HUES48 (cell line): ENCODE measurements at regions not wholly inside any gene's neighbourhood (a gene's known extent, or its start where the extent isn't known, plus 50 kb on each side); places are given as distances from the start of the nearest gene placed in this dataset.

Experiments used
- H3K27ac ChIP-seq: one replicate; pipeline ENCODE4 v1.7.0; 2013; ENCODE audit warnings: low read depth, low read length, inconsistent platforms
- H3K27me3 ChIP-seq: 2 replicates; pipeline ENCODE4 v1.6.1; 2013; ENCODE audit warnings: mild to moderate bottlenecking, low read length; ENCODE audit not compliant: control insufficient read depth, insufficient read depth
- H3K36me3 ChIP-seq: 2 replicates; pipeline ENCODE4 v1.6.1; 2013; ENCODE audit warnings: low read length; ENCODE audit not compliant: control insufficient read depth, insufficient read depth
- H3K4me1 ChIP-seq: 2 replicates; pipeline ENCODE4 v1.6.1; 2013; ENCODE audit warnings: mild to moderate bottlenecking, low read length; ENCODE audit not compliant: control insufficient read depth, insufficient read depth
- H3K4me3 ChIP-seq: 2 replicates; pipeline ENCODE4 v1.5.1; 2013; ENCODE audit warnings: mild to moderate bottlenecking, low read depth, low read length
- H3K9ac ChIP-seq: 2 replicates; pipeline ENCODE4 v1.6.1; 2013; ENCODE audit warnings: mild to moderate bottlenecking, low read depth, low read length, moderate library complexity
- H3K9me3 ChIP-seq: 2 replicates; pipeline ENCODE4 v1.6.1; 2013; ENCODE audit warnings: low read length; ENCODE audit not compliant: control insufficient read depth, insufficient read depth

- H3K4me3 ChIP-seq = no peak overlapping the region
- no peaks in the 10 kb centered on the region for H3K27me3 ChIP-seq
- H3K4me1 ChIP-seq = no peaks in the 10 kb centered on the region
- no peak overlapping the region for H3K9ac ChIP-seq
- no peak overlapping the region for H3K27ac ChIP-seq
- no peaks in the 10 kb centered on the region for H3K36me3 ChIP-seq
- peaks cover 11% of the 10 kb centered on the region for H3K9me3 ChIP-seq
Observed at GRCh38 chr1:115577513-115577912, 64.3 kb upstream of the VANGL1 start.

DNA sequence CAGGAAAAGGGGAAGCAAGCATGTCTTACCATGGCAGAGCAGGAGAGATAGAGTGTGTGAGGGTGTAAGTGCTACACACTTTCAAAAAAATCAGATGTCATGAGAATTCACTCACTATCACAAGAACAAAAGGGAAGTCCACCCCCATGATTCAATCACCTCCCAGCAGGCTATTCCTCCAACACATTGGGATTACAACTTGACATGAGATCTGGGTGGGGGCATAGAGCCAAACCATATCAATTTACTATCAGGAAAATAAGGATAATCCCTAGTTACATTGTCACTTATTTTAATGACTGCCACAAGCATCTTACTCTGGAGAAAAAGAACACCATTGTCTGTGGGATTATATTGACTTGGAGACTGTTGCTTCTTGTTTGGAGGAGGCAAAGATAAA lies 66.1 kb upstream of the VANGL1 start:
- Histone ChIP-seq H3K36me3 (no peaks in the 10 kb centered on the region), H3K27me3 (no peaks in the 10 kb centered on the region), H3K4me1 (no peaks in the 10 kb centered on the region), H3K9ac (no peak overlapping the region), H3K9me3 (peaks cover 13% of the 10 kb centered on the region), H3K27ac (no peak overlapping the region), H3K4me3 (no peak overlapping the region)

- H3K27ac ChIP-seq = no peak overlapping the region
- no peaks in the 10 kb centered on the region for H3K4me1 ChIP-seq
- H3K27me3 ChIP-seq = no peaks in the 10 kb centered on the region
- no peaks in the 10 kb centered on the region for H3K36me3 ChIP-seq
- H3K4me3 ChIP-seq = no peak overlapping the region
- peaks cover 14% of the 10 kb centered on the region for H3K9me3 ChIP-seq
- no peak overlapping the region for H3K9ac ChIP-seq
Observed at GRCh38 chr1:115572710-115573109, 69.1 kb upstream of the VANGL1 start.

GRCh38 chr1:115567431-115567830 lies 74.3 kb upstream of the VANGL1 start:
- H3K4me3 ChIP-seq = no peak overlapping the region
- no peak overlapping the region for H3K9ac ChIP-seq

GRCh38 chr1:115565791-115566190 lies 76.0 kb upstream of the VANGL1 start:
- no peak overlapping the region for H3K27ac ChIP-seq
- H3K9me3 ChIP-seq = peaks cover 4% of the 10 kb centered on the region
- H3K4me3 ChIP-seq = no peak overlapping the region
- no peaks in the 10 kb centered on the region for H3K36me3 ChIP-seq
- peaks cover 4% of the 10 kb centered on the region; the same call in 1 of the 2 replicates for H3K4me1 ChIP-seq
- peaks cover 22% of the 10 kb centered on the region for H3K27me3 ChIP-seq
- H3K9ac ChIP-seq = no peak overlapping the region

More at GRCh38 chr1:115567431-115567830, 74.3 kb upstream of the VANGL1 start:
- no peaks in the 10 kb centered on the region for H3K36me3 ChIP-seq
- peaks cover 22% of the 10 kb centered on the region for H3K27me3 ChIP-seq
- H3K9me3 ChIP-seq = peaks cover 6% of the 10 kb centered on the region
- H3K4me1 ChIP-seq = peaks cover 4% of the 10 kb centered on the region; the same call in 1 of the 2 replicates
- no peak overlapping the region for H3K27ac ChIP-seq

- H3K9me3 ChIP-seq = peaks cover 4% of the 10 kb centered on the region
- peaks cover 4% of the 10 kb centered on the region; the same call in 1 of the 2 replicates for H3K4me1 ChIP-seq
- no peak overlapping the region for H3K27ac ChIP-seq
- no peak overlapping the region for H3K4me3 ChIP-seq
- H3K9ac ChIP-seq = no peak overlapping the region
- H3K27me3 ChIP-seq = peaks cover 22% of the 10 kb centered on the region
- no peaks in the 10 kb centered on the region for H3K36me3 ChIP-seq
Observed at GRCh38 chr1:115565353-115565752, 76.4 kb upstream of the VANGL1 start.

- Histone ChIP-seq H3K27ac (no peak overlapping the region), H3K4me1 (peaks cover 4% of the 10 kb centered on the region; the same call in 1 of the 2 replicates), H3K9ac (no peak overlapping the region), H3K36me3 (no peaks in the 10 kb centered on the region), H3K27me3 (peaks cover 22% of the 10 kb centered on the region), H3K9me3 (peaks cover 4% of the 10 kb centered on the region), H3K4me3 (peak overlapping the region; percentile 49)
Observed at GRCh38 chr1:115564201-115564600, 77.6 kb upstream of the VANGL1 start.

GRCh38 chr1:115560027-115560426 lies 81.7 kb upstream of the VANGL1 start:
- peaks cover 4% of the 10 kb centered on the region; the same call in 1 of the 2 replicates for H3K4me1 ChIP-seq
- no peak overlapping the region for H3K9ac ChIP-seq
- H3K4me3 ChIP-seq = no peak overlapping the region
- H3K36me3 ChIP-seq = no peaks in the 10 kb centered on the region
- no peak overlapping the region for H3K27ac ChIP-seq
- H3K27me3 ChIP-seq = peaks cover 16% of the 10 kb centered on the region
- H3K9me3 ChIP-seq = no peaks in the 10 kb centered on the region

GRCh38 chr1:115558275-115558674 lies 83.5 kb upstream of the VANGL1 start:
- H3K9me3 ChIP-seq = no peaks in the 10 kb centered on the region
- no peaks in the 10 kb centered on the region for H3K4me1 ChIP-seq
- no peaks in the 10 kb centered on the region for H3K27me3 ChIP-seq
- no peak overlapping the region for H3K9ac ChIP-seq
- H3K4me3 ChIP-seq = no peak overlapping the region
- H3K27ac ChIP-seq = no peak overlapping the region
- no peaks in the 10 kb centered on the region for H3K36me3 ChIP-seq

GRCh38 chr1:115557715-115558114 lies 84.1 kb upstream of the VANGL1 start:
- Histone ChIP-seq H3K36me3 (no peaks in the 10 kb centered on the region), H3K4me3 (no peak overlapping the region), H3K9me3 (no peaks in the 10 kb centered on the region), H3K27me3 (no peaks in the 10 kb centered on the region), H3K27ac (no peak overlapping the region), H3K9ac (no peak overlapping the region), H3K4me1 (no peaks in the 10 kb centered on the region)

DNA sequence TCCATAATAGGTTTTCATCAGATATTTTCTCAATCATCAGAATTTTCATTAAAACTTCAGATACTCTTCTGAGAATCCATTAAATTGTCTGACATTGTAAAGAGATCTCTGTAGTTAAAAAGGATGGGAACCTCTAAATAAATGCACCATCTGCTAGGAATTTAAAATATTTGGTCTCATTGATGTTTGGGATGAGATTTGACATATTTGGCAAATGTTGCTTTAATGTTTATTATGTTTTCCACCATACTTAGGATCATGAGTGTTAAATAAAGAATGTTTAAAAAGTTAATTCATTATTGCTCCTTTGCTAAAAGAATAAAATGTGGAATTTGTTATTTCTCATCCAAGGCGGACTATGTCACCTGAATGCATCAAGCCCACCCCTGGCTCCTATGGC lies 85.5 kb upstream of the VANGL1 start:
- no peaks in the 10 kb centered on the region for H3K36me3 ChIP-seq

GRCh38 chr1:115555446-115555845 lies 86.3 kb upstream of the VANGL1 start:
- Histone ChIP-seq H3K27me3 (no peaks in the 10 kb centered on the region), H3K4me3 (no peak overlapping the region), H3K9ac (no peak overlapping the region), H3K9me3 (no peaks in the 10 kb centered on the region), H3K27ac (no peak overlapping the region), H3K36me3 (no peaks in the 10 kb centered on the region), H3K4me1 (no peaks in the 10 kb centered on the region)

More for the DNA sequence above, 85.5 kb upstream of the VANGL1 start:
- Histone ChIP-seq H3K9me3 (no peaks in the 10 kb centered on the region), H3K4me3 (no peak overlapping the region), H3K27ac (no peak overlapping the region), H3K4me1 (no peaks in the 10 kb centered on the region), H3K27me3 (no peaks in the 10 kb centered on the region), H3K9ac (no peak overlapping the region)
